CD1c-positive myeloid dendritic cell (primary cell): ENCODE measurements at regions not wholly inside any gene's neighbourhood (a gene's known extent, or its start where the extent isn't known, plus 50 kb on each side); places are given as distances from the start of the nearest gene placed in this dataset.
A peak's percentile ranks its signal among the peaks of the same experiment; 100 is the strongest.
"Not testable (repeated sequence)": the region's sequence is repeated elsewhere in the genome, so short reads cannot be mapped to it uniquely, and the experiment has no call there.

Experiments
- DNase-seq: peaks from one replicate; pipeline ENCODE4 v3.0.0-alpha.2; 2016; ENCODE audit errors: extremely low spot score

GRCh38 chrX:47302396-47302795 lies 68.0 kb upstream of the ZNF157 start:
- no peak for DNase-seq

GRCh38 chrX:47306471-47307023 lies 63.8 kb upstream of the ZNF157 start:
- not testable (repeated sequence) for DNase-seq

DNA sequence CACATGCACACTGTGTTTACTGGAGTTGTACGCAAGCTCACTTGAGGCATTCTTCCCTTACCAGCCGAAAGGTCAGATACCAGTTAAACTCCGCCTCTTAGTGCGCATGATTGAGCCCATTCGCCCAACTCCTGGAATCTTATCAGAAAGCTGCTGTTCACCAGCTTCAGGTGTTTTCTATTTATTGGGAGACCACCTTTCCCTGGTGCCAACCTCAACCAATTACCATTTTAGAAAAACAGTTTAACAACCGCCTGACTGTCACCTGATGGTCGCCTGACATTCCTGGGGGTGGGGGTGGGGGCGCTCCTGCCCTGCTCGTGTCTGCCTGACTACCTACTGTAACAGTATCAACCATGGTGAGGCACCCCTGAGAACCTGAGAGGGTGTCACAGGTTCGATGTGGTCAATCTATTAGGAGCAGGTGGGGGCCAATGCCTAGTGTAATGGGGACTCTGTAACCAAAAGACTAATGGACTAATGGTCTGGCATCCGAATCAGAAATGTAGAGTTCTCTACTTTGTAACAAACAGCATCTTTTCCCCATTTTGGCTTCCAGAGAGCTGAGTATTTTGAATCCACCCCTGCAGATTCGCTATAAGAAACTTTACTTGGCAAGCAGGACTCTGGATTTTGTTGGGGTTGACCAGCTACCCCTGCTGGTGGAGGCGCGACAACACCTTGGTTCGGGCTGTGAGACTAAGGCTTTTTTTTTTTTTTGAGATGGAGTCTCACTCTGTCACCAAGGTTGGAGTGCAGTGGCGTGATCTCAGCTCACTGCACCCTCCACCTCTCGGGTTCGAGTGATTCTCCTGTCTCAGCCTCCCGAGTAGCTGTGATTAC lies 58.2 kb upstream of the ZNF157 start:
- DNase-seq = peak; percentile 51

DNA sequence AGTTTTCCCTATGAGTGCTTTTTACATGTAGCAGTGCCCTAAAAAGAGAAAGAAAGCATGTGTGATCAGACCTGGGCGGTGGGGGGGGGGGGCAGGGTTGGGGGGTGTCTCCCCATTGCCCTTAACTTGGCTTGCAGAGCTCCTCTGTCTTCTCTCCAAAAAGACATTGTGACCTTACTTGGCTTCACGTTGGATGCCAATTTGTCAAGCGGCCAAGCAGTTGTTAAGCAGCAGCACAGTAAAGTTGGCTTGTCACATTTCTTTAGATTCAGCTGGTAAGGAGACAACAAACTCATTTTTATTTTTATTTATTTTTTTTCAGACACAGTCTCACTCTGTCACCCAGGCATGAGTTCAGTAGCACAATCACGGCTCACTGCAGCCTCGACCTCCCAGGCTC lies 57.3 kb upstream of the ZNF157 start:
- DNase-seq = no peak

DNA sequence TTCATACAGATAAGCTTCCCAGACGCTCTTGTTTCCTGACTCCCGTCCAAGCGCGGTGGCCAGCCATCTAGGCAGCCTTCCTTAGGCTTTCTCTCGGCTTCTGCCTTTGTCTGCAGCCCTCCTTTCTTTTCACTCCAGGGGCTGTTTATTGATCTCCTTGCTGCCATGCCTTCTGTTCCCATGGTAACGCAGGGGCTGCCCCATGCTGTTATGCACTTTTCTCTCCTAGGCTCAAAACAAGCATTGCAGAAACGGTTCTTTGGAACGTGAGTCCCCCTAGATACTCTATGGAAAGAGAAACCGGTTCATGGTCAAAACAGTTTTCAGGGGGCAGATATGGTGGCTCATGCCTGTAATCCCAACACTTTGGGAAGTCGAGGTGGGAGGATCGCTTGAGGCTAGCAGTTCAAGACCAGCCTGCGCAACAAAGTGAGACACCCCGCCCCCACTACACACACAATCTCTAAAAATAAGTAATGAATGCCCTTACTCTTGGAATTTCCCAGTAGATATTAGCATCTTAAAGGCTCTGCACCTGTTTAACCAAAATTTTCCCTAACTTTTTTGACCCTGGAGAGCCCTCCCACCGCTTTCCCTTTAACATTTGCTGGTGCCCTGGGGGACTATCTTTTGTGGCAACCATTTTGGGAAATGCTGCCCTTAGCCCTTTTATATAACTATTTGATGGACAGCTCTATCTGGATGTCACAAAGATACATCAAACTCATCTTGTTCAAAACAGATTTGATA lies 53.9 kb upstream of the ZNF157 start:
- no peak for DNase-seq
